Kidney (tissue), 13 donors: ENCODE measurements at regions not wholly inside any gene's neighbourhood (a gene's known extent, or its start where the extent isn't known, plus 50 kb on each side); places are given as distances from the start of the nearest gene placed in this dataset.

Experiments used
- DNase-seq, 5 donors: peaks; one replicate each; pipeline ENCODE4 v3.0.0-alpha.2; 2013 to 2020
- FAIRE-seq: peaks from 2 replicates; lab custom pipeline; 2012; peaks lifted over from hg19 to GRCh38; lab: Jason Lieb, UNC
- H3K27ac ChIP-seq, 2 donors: one replicate each; pipeline ENCODE4 v1.7.0; 2013; ENCODE audit warnings: low read depth in 2 of 2, low read length in 2 of 2, inconsistent platforms in 1 of 2
- H3K27me3 ChIP-seq: one replicate; pipeline ENCODE4 v1.7.1; 2013; ENCODE audit warnings: low read length, inconsistent platforms; ENCODE audit not compliant: control insufficient read depth, insufficient read depth
- H3K36me3 ChIP-seq, 3 donors: one replicate each; pipeline versions ENCODE4 v1.7.0 to v1.7.1; 2013; ENCODE audit warnings: low read length in 3 of 3, control low read depth in 1 of 3, inconsistent platforms in 1 of 3; ENCODE audit not compliant: insufficient read depth in 3 of 3, control insufficient read depth in 2 of 3
- H3K4me1 ChIP-seq, 3 donors: one replicate each; pipeline versions ENCODE4 v1.7.0 to v1.7.1; 2013; ENCODE audit warnings: low read length in 3 of 3, inconsistent platforms in 1 of 3, low read depth in 1 of 3; ENCODE audit not compliant: control insufficient read depth in 2 of 3, insufficient read depth in 2 of 3
- H3K4me3 ChIP-seq, 3 donors: one replicate each; pipeline versions ENCODE4 v1.7.0 to v1.8.1; 2013; ENCODE audit warnings: low read length in 3 of 3, control low read depth in 1 of 3, inconsistent platforms in 1 of 3
- H3K9ac ChIP-seq, 3 donors: one replicate each; pipeline versions ENCODE4 v1.7.0 to v1.7.1; 2013; ENCODE audit warnings: low read length in 3 of 3, control low read depth in 1 of 3, inconsistent platforms in 1 of 3
- H3K9me3 ChIP-seq, 3 donors: one replicate each; pipeline versions ENCODE4 v1.7.0 to v1.7.1; 2013; ENCODE audit warnings: low read length in 3 of 3, control low read depth in 1 of 3, inconsistent platforms in 1 of 3; ENCODE audit not compliant: control insufficient read depth in 2 of 3, insufficient read depth in 1 of 3
- CTCF ChIP-seq: IDR thresholded peaks from 3 replicates; pipeline ENCODE4 v1.5.1; 2012; ENCODE audit warnings: mild to moderate bottlenecking, moderate library complexity, borderline replicate concordance; ENCODE audit not compliant: insufficient read depth; ENCODE audit errors: extremely low read depth
- intact Hi-C: fragments of 100-400 bp; cut with DNase I; formaldehyde crosslinking; loops from one replicate; pipeline ENCODE4 v1.11.1; 2022
- donor health status: control.
- donor health status: control.
- donor health status: control.
- donor health status: control.
- donor health status: control.
- donor health status: DM: yes; HTN: yes; CAD: no.
- donor health status: Normal renal cell carcinoma (clear cell type).

DNA sequence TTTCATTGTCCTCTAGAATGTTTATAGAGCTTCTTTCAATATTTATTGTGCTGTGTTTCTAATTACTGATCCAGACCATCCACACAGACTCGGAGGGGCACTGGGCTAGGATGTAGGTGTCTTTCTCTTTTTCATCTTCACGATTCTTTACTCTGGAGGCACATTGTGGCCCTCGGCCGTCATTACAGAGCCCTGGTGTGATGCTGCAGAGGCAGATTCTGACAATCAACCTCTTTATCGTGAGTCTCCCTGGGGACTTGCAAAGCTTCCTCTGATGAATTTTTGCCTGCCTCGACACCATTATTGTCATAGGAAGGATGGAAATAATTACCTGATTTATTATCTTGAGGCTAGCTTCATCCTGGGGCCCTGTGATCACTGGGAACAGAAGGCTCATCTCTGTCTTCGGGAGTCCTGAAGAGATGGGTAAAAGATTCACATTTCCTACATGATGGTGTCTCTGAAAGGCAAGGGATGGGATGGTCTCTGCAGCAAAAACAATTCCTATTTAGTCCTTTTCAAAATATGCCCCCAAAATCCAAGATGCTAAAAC, 89.4 kb downstream of the SEC16B start:
- Histone ChIP-seq H3K27me3 (no peaks in the 10 kb centered on the region), H3K9me3 (no peaks in the 10 kb centered on the region), H3K27ac (no peak overlapping the region), H3K4me1 (no peaks in the 10 kb centered on the region), H3K4me3 (no peak overlapping the region), H3K36me3 (no peaks in the 10 kb centered on the region), H3K9ac (no peak overlapping the region)
- TF ChIP-seq CTCF: no peak
- intact Hi-C loops: no loop called here
- no peak for DNase-seq
- FAIRE-seq: no peak

DNA sequence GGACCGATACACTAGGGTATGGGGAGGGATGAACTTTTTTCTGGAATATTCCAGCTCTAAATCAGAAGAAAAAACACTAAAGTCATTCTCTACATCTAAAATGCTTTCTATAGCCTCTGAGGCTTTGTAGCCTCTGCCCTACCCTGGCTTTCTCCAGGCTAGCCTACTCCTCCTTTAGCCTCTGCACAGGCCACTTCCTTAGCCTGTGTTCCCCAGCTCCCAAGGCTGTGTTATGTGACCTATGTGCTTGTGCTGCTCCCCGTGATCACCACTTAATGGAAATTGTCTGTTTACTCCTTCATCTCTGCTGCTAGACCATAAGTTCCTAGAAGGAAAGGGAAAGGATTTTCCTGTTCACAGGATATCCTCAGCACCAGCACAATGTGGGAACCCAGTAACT, 92.8 kb downstream of the SEC16B start:
- Histone ChIP-seq H3K4me3 (no peak overlapping the region), H3K27ac (no peak overlapping the region), H3K9ac (no peak overlapping the region), H3K27me3 (no peaks in the 10 kb centered on the region), H3K36me3 (no peaks in the 10 kb centered on the region), H3K4me1 (no peaks in the 10 kb centered on the region), H3K9me3 (no peaks in the 10 kb centered on the region)
- DNase-seq (no peak), FAIRE-seq (no peak)
- intact Hi-C loops: no loop called here
- no peak for TF ChIP-seq CTCF

DNA sequence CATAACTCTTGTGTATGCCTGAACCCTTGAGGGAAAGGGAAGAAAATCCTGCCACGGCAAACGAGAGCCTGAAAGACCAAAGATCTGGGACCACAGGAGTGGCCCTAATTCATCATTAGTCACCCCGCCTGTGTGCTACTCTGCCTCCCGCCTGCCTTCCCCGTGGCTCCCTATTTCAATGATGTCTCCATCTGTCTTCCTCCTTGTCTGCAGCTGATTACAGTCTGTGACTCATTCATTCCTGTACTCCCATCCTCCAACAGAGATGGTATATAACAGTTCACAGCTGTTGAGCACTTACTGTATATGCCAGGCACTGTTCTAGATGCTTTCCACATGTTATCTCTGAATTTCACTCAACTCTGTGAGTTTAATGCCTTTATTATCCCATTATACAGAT, 96.6 kb downstream of the SEC16B start:
- no peak overlapping the region for H3K4me3 ChIP-seq
- H3K27me3 ChIP-seq: no peaks in the 10 kb centered on the region
- no peaks in the 10 kb centered on the region for H3K9me3 ChIP-seq
- no peak for TF ChIP-seq CTCF
- no peaks in the 10 kb centered on the region for H3K36me3 ChIP-seq
- FAIRE-seq: no peak
- peak in 1 of 5 donors; percentile 27 for DNase-seq
- no peaks in the 10 kb centered on the region for H3K4me1 ChIP-seq
- intact Hi-C loops: no loop called here
- H3K9ac ChIP-seq: no peak overlapping the region
- H3K27ac ChIP-seq: no peak overlapping the region

- no peak overlapping the region for H3K4me3 ChIP-seq
- FAIRE-seq (no peak), DNase-seq (no peak)
- intact Hi-C loops: no loop called here
- TF ChIP-seq CTCF: no peak
- H3K27me3 ChIP-seq: no peaks in the 10 kb centered on the region
- no peaks in the 10 kb centered on the region for H3K4me1 ChIP-seq
- H3K36me3 ChIP-seq: no peaks in the 10 kb centered on the region
- no peak overlapping the region for H3K27ac ChIP-seq
- H3K9ac ChIP-seq: no peak overlapping the region
- no peaks in the 10 kb centered on the region for H3K9me3 ChIP-seq
Observed at GRCh38 chr1:177872308-177872900, 97.5 kb downstream of the SEC16B start.
